Osteoblast (primary cell): ENCODE measurements at regions not wholly inside any gene's neighbourhood (a gene's known extent, or its start where the extent isn't known, plus 50 kb on each side); places are given as distances from the start of the nearest gene placed in this dataset.

Experiments
- DNase-seq: peaks from one replicate; pipeline ENCODE4 v3.0.0; 2011; ENCODE audit warnings: low spot score, mixed read lengths; ENCODE audit not compliant: insufficient read length; ENCODE audit errors: missing footprints
- H2AFZ ChIP-seq: 2 replicates; pipeline ENCODE4 v1.6.0; 2011; ENCODE audit warnings: mild to moderate bottlenecking, low read length
- H3K27ac ChIP-seq: 2 replicates; pipeline ENCODE4 v1.5.1; 2011; ENCODE audit warnings: mild to moderate bottlenecking, low read depth, low read length, moderate library complexity
- H3K27me3 ChIP-seq: 2 replicates; pipeline ENCODE4 v1.6.0; 2012; ENCODE audit warnings: mild to moderate bottlenecking, control low read depth, inconsistent platforms, low read length, moderate library complexity; ENCODE audit not compliant: insufficient read depth
- H3K36me3 ChIP-seq: 2 replicates; pipeline ENCODE4 v1.5.1; 2011; ENCODE audit warnings: mild to moderate bottlenecking, low read length, control low read depth, moderate library complexity; ENCODE audit not compliant: insufficient read depth
- H3K4me1 ChIP-seq: 2 replicates; pipeline ENCODE4 v1.5.1; 2011; ENCODE audit warnings: mild to moderate bottlenecking, low read length, control low read depth, moderate library complexity; ENCODE audit not compliant: insufficient read depth
- H3K4me2 ChIP-seq: 2 replicates; pipeline ENCODE4 v1.6.0; 2011; ENCODE audit warnings: mild to moderate bottlenecking, low read length; ENCODE audit not compliant: insufficient read depth
- H3K4me3 ChIP-seq: fragments of 200-600 bp; sonication (generic); 3 replicates; pipeline ENCODE4 v1.5.1; 2012; ENCODE audit warnings: mild to moderate bottlenecking, low read length, inconsistent platforms; ENCODE audit not compliant: insufficient read depth
- H3K79me2 ChIP-seq: 2 replicates; pipeline ENCODE4 v1.6.0; 2012; ENCODE audit warnings: mild to moderate bottlenecking, low read length, control low read depth, inconsistent platforms; ENCODE audit not compliant: insufficient read depth
- H3K9me3 ChIP-seq: 2 replicates; pipeline ENCODE4 v1.5.1; 2011; ENCODE audit warnings: low read depth, low read length, control low read depth
- H4K20me1 ChIP-seq: 2 replicates; pipeline ENCODE4 v1.6.0; 2012; ENCODE audit warnings: mild to moderate bottlenecking, low read length, control low read depth; ENCODE audit not compliant: insufficient read depth
- CTCF ChIP-seq: IDR thresholded peaks from 2 replicates; pipeline ENCODE4 v1.5.1; 2011; ENCODE audit warnings: mild to moderate bottlenecking, low read depth, low read length, moderate library complexity; ENCODE audit errors: extremely low read depth

GRCh38 chr20:57007171-57007540, 259.3 kb downstream of the BMP7 start:
- TF ChIP-seq CTCF, result no peak
- H3K27me3 ChIP-seq, result no peaks in the 10 kb centered on the region
- H3K36me3 ChIP-seq, result no peaks in the 10 kb centered on the region
- no peak overlapping the region for H3K4me2 ChIP-seq
- no peak for DNase-seq
- no peaks in the 10 kb centered on the region for H3K79me2 ChIP-seq
- no peaks in the 10 kb centered on the region for H3K9me3 ChIP-seq
- H3K4me3 ChIP-seq, result no peak overlapping the region
- H2AFZ ChIP-seq, result no peak overlapping the region
- H3K27ac ChIP-seq, result no peak overlapping the region
- no peaks in the 10 kb centered on the region for H4K20me1 ChIP-seq
- no peaks in the 10 kb centered on the region for H3K4me1 ChIP-seq

- no peaks in the 10 kb centered on the region for H3K79me2 ChIP-seq
- H3K4me2 ChIP-seq, result no peak overlapping the region
- no peaks in the 10 kb centered on the region for H3K36me3 ChIP-seq
- no peak overlapping the region for H2AFZ ChIP-seq
- no peak overlapping the region for H3K27ac ChIP-seq
- no peaks in the 10 kb centered on the region for H3K4me1 ChIP-seq
- H3K9me3 ChIP-seq, result no peaks in the 10 kb centered on the region
- H3K27me3 ChIP-seq, result no peaks in the 10 kb centered on the region
- DNase-seq, result no peak
- H3K4me3 ChIP-seq, result no peak overlapping the region
- no peaks in the 10 kb centered on the region for H4K20me1 ChIP-seq
- no peak for TF ChIP-seq CTCF
These were observed 258.2 kb downstream of the BMP7 start for GRCh38 chr20:57008217-57008616.

GRCh38 chr20:57009355-57009754, 257.1 kb downstream of the BMP7 start:
- no peak overlapping the region for H3K27ac ChIP-seq
- no peaks in the 10 kb centered on the region for H3K36me3 ChIP-seq
- no peak overlapping the region for H3K4me3 ChIP-seq
- no peak overlapping the region for H3K4me2 ChIP-seq
- H3K79me2 ChIP-seq, result no peaks in the 10 kb centered on the region
- no peak for DNase-seq
- H4K20me1 ChIP-seq, result no peaks in the 10 kb centered on the region
- no peaks in the 10 kb centered on the region for H3K9me3 ChIP-seq
- TF ChIP-seq CTCF, result no peak
- no peak overlapping the region for H2AFZ ChIP-seq
- no peaks in the 10 kb centered on the region for H3K27me3 ChIP-seq
- H3K4me1 ChIP-seq, result no peaks in the 10 kb centered on the region

- no peaks in the 10 kb centered on the region for H3K4me1 ChIP-seq
- no peaks in the 10 kb centered on the region for H3K36me3 ChIP-seq
- no peaks in the 10 kb centered on the region for H3K79me2 ChIP-seq
- no peak overlapping the region for H3K4me2 ChIP-seq
- H3K27ac ChIP-seq, result no peak overlapping the region
- no peak overlapping the region for H3K4me3 ChIP-seq
- DNase-seq, result no peak
- no peak for TF ChIP-seq CTCF
- no peaks in the 10 kb centered on the region for H4K20me1 ChIP-seq
- H2AFZ ChIP-seq, result no peak overlapping the region
- no peaks in the 10 kb centered on the region for H3K27me3 ChIP-seq
- no peaks in the 10 kb centered on the region for H3K9me3 ChIP-seq
These were observed 256.7 kb downstream of the BMP7 start for GRCh38 chr20:57009775-57010174.
